CD1c-positive myeloid dendritic cell (primary cell): ENCODE measurements at regions not wholly inside any gene's neighbourhood (a gene's known extent, or its start where the extent isn't known, plus 50 kb on each side); places are given as distances from the start of the nearest gene placed in this dataset.
"Not testable (repeated sequence)": the region's sequence is repeated elsewhere in the genome, so short reads cannot be mapped to it uniquely, and the experiment has no call there.

Experiments
- DNase-seq: peaks from one replicate; pipeline ENCODE4 v3.0.0-alpha.2; 2016; ENCODE audit errors: extremely low spot score

DNA sequence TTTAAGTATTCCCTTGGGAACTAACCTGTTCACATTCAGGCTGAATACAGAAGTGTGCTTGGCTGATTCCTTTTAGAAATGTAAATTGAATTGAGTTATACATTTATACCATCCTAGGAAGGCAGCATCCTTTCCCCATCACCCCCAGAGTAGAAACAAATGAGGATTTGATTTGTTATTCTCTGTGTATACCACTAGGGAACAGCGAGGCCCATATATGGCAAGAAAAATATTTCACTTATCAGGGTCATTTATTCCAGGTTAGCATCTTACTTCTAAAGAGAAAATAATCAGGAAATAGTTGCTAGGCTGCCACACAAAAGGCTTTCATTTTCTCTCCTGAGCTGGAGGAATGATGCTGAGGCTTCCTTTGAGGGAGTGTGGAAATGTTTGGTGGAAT is 516.9 kb downstream of the PIK3C3 start:
- DNase-seq, result no peak

DNA sequence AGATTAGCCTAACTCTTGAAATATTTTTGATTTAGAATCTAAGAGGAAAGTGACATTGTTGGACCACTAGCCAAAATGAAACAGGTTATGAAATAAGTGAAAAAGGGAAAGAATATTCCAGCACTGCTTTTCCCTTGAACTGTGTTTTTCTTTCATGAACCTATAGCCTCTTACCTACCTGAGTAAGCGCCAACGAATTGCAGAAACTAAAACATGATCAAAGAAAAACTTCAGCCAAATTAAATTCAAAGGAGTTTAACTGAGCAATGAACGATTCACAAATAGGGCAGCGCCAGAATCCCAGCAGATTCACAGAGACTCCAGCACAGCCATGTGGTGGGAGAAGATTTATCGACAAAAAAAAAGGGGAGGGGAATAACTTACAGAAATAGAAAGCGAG is 518.6 kb downstream of the PIK3C3 start:
- no peak for DNase-seq

DNA sequence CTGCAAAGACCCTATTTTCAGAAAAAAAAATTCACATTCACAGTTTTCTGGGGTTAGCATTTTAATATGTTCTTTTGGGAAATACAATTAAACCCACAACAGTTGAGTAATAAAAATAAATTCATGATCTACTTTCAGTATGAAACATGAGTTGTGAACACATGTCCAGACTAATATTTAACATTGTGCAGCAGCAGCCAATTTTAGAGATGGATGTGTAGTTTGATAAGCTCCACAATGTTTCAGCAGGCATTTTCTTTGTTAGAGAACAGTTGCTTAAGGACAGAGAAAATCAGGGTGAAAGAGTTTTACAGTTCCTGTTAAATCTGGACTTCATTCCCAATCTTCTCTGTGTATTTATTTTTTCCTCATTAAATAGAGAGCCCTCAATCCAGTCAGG is 519.5 kb downstream of the PIK3C3 start:
- DNase-seq, result no peak

DNA sequence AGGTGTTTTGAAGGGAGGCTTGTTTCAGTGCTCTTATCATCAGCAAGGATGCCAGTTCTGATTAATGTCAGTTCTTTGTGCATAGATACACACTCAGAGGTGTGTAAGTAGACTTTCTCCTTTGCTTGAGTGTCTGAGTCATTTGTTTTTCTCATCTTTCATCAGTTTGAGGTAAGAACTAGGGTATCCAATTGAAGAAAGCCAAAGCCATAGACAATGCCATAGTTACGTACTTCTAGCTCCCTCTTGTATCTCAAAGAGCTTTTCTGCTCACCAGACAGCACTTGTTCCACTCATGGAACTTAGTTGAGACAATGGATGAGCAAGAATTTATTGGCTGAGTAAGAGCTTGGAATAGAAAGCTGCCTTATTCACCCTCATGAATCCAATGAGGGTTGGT is 520.1 kb downstream of the PIK3C3 start:
- no peak for DNase-seq

DNA sequence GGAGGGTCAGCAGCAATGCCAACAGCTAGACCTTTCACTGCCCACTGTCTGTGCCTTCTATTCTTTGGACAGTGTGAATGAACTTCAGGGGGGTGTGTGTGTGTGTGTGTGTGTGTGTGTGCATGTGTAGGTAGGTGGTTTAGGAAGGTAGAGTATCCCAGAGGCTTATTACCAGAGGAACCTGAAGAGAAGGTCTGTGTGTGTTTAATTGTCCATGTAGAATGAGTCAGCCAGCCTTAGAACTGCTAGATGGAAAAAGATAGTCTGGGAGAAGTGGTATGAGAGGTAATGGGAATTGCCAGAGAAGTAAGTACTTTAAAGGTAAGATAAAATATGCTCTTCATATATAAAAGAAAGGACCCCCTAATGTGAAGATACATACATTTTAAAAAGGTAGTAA is 522.2 kb downstream of the PIK3C3 start:
- no peak for DNase-seq

DNA sequence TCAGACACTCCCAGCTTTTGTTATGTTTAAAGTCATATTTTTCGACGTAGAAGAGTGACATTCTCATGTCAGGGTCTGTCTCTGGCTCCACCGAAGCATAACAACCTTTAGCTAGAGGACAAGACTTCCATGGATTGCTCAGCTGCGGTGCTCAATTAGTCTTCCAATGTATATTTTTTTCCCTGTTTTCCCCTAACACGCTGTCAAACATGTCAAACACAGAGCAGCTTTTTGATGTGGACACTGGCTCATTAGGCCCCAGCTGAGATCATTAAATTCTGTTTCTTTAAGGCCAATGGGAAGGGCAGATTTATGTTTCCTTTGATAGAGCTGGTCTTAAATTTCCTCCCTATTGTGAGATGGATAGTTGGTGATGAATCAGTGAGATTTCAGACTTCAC is 525.4 kb downstream of the PIK3C3 start:
- no peak for DNase-seq

DNA sequence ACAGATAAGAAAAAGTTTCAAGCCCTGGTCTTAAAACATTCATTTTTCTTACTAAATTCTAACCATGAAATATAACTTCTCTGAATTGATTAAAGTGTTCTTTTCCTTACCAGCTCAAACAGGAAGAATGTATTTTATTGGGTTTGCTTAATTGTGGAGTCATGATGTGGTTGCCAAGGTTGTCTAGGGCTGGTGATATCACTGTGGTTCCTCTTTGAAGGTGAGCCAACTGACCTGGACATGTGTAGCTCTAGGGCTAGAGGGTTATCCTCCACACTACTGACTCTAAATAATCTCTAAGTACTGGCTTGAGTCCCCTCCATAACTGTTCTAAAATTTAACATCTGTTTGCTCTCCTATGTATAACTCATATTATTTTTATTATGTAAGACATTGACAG is 529.6 kb downstream of the PIK3C3 start:
- no peak for DNase-seq

DNA sequence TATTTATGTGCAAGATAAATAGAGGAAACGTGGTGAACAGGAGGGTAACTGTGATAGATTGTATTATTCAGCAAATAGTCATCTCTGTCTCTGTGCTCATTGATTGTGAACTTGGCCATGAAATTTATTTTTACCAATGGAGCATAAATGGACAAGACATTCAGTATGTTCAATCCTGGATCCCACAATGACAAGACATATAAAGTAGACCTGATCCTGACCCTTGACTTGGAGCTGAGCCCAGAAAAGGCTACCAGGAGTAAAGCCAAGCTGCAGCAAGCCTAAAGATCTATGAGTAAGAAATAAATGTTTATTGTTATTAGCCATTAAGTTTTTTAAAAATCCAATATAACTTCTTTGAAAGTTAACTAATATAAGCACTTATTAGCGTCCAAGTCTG is 531.2 kb downstream of the PIK3C3 start:
- no peak for DNase-seq

DNA sequence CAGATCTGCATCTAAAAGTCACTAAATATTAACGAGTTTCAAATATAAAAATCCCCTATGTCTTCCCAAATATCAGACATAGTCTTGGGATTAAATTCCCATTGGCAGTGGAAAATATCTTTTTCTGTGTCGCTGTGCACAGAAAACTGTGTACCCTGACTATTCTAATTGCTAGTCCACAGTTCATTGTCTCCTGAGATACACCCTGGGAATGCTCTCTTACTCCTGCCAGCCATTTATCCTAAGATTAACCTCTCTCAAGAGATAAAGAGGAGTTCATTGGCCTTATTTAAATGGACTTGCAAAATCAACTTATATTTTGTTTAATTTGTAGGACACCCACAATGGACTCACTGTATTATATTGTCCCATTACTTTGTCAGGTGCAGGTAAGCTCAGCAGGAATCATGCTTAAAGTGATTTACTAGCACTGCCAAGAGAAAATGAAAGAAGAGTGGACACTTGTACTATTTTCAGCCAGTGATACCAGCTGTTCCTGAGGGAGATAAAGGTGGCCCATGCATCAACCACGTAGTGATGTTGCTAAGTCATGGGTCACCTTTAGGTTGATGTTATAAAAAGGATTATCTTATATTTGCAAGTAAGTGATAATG is 553.8 kb downstream of the PIK3C3 start:
- no peak for DNase-seq

DNA sequence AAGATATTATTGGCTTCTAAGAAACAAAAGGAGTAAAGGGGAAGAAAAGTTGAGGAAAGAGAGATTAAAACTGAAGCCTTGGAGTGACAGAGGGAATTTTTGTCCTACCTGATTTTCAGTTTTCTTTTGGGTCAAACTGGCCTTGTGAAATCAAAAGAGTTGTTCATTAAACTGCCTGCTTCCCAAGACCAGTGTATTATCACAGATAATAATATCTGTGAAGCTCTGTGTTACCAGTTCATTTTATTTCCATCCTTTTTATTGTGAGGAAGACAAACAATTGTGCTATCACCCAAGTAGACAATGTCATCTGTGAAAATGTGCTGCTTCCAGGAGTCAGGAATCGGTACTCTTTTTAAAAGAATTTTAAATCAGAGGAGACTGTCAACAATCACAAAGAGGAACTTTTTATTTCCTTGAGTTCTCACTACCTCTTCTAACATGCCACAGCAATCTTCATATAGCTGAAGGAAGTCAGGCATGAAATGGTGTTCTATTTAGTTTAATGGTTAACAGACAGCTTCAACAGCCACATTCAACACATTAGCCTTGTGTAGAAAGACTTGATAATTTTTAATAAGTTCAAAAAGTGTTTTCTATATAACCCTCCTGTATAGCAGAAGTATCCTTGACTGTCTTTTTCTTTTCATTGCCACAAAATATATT is 554.8 kb downstream of the PIK3C3 start:
- DNase-seq, result no peak

DNA sequence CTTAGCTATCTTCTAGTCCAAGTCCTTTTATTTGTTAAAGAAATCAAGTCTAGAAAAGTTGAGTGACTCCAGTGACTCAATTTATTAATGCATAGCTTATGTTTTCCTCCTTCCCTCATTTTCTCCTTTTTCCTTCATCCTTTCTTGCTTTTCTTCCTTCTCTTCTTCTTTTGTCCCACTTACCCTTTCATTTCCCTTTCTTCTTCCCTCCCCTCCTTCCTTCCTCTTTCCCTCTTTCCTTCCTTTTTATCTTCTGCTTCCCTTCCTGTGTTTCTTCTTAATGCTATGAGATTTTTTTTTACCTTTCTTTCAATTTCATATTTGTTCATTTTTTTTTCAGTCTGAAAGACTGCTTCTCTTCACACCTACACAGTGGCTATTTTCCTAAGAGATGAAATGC is 555.5 kb downstream of the PIK3C3 start:
- no peak for DNase-seq

DNA sequence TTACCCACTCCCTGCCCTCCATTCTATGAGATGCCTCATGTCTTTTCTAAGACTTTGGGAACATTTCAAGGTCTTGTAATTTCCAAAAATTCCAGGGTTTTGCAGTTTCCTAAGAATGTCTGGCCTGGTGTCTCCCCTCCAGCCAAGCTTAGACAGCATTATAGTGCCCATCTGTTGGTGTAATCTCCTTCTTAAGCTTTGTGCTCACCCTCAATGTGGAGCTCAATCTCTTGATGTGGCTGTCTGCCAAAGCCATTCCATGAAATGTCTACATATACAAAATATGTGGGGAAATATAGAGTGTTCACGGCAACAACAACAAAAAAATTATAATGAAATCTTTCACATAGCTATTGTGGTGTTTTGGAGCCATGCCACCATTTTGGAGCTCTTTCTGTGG is 558.4 kb downstream of the PIK3C3 start:
- no peak for DNase-seq

DNA sequence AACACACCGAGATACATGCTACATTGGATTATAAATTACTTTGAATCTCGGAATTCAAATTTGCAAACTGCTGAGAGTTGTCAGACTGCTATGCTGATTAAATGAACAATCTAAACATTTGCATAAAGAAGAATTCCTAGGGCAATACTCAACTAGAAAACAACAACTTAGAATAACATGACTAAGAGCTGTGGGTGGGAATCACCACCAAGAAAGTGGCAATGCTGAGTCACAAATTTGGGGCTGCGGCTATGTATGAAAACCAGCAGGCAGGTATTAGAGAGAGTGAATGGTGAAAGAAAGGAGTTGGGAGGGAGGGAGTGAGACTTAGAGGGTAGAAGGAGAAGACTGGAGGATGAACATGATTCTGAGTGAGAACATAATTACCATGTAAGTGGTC is 559.5 kb downstream of the PIK3C3 start:
- no peak for DNase-seq

DNA sequence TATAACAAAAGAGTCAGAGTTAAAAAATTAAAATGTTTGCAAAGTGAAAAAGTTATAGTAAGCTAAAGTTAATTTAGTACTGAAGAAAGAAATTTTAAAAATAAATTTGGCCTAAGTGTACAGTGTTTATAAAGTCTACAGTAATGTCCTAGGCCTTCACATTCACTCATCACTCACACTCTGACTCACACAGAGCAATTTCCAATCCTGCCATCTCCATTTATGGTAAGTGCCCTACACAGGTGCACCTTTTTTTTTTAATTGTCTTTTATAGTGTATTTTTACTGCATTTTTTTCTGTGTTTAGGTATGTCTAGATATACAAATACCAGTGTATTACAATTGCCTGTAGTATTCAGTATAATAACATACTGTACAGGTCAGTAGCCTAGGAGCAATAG is 562.9 kb downstream of the PIK3C3 start:
- DNase-seq, result no peak

DNA sequence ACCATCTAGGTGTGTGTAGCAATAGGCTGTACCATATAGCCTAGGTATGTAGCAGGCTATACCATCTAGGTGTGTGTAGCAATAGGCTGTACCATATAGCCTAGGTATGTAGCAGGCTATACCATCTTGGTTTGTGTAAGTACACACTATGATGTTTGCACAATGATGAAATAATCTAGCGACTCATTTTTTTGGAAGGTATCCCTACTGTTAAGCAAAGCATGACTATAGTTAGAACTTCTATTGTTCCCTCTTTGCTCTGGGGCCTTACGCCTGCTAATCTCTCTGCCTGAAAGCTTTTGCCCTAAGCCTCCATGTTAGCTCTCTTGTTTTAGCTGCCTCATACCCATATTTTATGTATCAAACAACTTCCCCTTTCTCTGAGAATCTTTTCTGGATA is 563.3 kb downstream of the PIK3C3 start:
- DNase-seq, result not testable (repeated sequence)

DNA sequence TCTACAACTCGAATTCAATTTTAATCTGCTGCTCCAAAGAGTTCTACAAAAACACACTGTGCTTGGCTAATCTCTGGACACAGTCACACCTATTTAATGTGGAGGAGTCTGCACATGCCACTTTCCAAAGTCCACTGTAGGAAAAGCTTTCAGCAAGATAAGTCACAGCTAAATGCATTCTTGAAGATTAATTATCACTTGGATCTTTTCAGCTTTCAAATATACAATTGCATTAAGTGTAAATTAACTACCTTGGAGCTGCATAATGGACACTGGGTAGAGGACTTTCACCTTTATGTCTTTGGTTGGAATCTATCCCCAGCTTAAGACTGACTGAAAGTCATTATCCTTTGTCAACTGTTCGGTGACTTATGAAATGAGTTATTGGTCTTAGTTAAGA is 565.1 kb downstream of the PIK3C3 start:
- no peak for DNase-seq

DNA sequence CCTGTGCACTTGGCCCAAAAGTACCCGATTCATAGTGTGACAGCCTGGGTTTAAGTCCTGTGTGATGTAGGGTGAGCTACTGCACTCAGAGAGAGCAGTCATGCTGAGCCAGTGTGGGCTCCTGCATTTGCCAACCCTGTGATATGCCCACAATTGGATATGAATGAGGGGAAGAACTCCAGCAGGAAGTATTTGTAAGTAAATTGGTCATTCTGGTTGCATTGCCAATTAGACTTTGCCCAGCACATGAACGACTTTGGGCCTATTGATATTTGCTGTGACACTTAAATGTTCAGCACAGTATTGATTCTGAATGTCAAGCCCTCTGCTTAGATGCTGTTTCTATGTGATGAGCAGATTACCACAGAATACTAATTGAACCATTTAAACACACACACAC is 570.9 kb downstream of the PIK3C3 start:
- no peak for DNase-seq

DNA sequence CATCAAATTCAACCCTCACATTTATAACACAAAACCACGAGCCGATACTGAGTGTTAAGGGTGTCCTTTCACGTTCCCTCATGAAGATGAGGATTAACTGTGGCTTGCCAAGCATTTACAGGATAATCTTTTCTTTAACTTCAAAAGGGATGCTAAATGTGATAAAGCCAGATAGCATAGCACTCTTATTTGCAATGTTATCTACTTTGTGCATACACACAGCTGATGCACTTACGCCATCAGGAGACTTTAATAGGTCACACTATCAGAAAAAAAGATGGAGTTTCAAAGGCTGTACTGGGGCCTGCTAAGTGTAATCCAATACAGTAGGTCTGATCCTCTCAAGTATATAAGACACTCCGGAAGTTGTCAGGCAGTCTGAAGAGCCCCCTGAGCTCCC is 572.7 kb downstream of the PIK3C3 start:
- no peak for DNase-seq

DNA sequence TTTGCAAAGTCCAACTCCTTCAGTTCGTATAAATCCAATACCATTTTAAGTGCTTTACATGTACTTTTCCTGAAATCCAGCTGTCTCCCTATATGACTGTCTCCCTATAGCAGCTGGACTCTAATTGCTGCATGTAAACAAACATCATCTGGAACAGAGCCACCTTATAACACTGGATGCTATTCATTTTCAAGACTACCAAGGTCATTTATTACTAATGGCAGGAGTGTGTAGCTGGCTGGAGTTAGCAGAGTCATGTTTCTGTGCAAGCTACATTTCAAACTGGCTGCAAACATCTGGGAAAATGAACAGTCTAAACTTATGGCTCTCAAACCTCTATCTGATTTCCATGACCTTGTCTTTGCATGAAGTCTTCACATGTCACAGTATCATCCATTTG is 575.2 kb downstream of the PIK3C3 start:
- DNase-seq, result no peak

DNA sequence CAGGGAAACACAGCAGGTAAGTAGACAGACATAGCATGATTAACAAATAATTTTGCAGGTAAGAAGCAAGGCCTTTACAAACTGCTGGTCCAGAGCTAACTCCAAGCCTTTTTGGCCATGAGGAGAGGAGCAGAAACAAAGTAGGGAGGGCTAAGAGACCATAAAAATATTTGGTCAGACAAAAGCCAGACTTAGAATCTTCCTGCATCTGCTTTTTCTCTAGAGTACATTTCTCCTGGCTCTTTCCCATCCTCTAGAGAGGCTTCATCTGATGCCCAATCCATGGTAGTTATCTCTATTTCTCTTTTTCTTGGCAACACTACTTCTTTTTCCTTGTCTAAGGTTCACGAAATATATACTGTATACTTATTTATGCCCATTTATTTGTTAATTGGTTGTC is 577.1 kb downstream of the PIK3C3 start:
- no peak for DNase-seq

DNA sequence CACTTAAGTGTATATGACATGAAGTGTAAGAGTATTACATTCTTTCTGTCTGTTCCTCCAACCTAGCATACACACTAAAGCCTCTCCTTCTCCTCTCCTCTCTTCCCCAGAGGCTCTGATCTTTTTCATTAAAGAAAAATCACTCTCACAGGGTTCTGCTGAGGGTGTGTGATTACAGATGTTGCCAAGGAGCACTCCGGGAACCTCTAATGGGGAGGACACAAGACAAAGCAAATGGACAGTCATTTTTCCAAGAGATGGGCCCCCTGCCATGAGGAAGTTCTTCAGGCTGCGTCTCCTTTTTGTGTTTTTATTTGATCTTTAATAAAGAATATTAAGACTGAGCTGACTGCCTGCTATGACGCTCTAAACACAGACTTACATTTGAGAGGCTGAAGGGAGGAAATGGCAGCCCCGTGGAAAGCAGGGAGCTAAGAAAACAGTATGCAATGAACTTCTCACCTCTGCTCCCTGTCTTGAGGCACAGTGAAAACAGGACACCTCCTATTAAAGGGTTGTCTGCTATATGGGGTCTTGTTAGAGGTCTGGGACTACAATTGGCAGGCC is 578.1 kb downstream of the PIK3C3 start:
- no peak for DNase-seq

DNA sequence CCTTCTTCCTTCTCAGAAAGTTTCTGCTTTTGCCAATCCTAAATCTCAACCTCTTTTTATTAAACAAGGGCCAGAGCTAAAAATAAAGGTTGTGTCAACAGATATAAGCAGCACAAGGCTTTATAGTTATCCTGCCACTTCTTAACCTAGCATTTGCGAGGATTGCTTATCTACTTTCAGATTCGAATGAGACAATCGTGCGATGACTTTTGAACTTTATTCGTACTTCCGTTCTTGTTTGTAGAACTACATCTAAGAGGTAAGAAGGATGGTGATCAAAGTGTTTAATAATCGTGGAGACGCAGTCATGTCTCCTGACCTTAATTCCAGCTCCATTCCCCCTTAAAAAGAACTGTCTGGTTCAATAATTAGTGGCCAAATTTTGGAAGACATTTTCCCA is 578.6 kb downstream of the PIK3C3 start:
- no peak for DNase-seq

DNA sequence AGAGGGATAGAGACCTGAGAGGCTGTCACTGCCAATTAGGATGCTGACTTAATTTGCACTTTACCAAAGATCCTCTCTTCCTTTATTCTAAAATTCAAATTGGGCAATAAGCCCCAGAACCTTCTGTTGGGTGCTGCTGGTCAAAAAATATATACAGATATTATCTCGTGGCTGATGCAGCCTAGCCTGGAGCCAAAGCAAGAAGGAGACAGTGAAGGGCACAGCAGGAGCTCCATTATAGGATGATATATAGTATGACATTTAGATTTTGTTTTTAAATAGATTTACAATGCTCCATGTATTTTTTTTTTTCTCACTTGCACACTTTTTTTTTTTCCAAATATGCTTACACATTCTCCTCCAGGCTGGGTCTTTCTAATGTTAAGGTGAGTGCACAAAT is 579.3 kb downstream of the PIK3C3 start:
- no peak for DNase-seq

DNA sequence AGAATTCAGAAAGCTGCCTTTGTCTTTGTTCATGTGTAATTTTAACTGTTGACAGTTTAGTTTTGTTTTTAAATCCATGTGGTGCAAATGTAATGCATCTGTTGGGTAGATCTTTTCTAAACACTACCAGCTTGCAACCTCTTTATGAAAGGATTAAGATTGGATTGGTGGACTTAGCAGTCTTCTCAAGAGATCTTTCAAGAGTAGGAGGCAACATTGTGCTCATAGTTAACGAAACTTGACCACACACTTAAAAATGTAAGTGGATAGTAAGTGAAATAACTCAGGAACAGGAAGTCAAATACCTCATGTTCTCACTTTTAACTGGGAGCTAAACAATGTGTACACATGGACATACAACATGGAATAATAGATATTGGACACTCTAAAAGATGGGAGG is 579.0 kb downstream of the RIT2 start:
- DNase-seq, result no peak
